ENCODE measurements at regions not wholly inside any gene's neighbourhood (a gene's known extent, or its start where the extent isn't known, plus 50 kb on each side); places are given as distances from the start of the nearest gene placed in this dataset.

- no peak overlapping the region for H3K27ac ChIP-seq
- DNase-seq (ENCODE audit: low spot score) (no peak), ATAC-seq (ENCODE audit: insufficient number of reproducible peaks, low FRiP score, low read depth) (no peak)
- no peaks in the 10 kb centered on the region for H3K36me3 ChIP-seq
- H3K9me3 ChIP-seq = no peaks in the 10 kb centered on the region
- no peak for TF ChIP-seq CTCF (IDR thresholded peaks at IDR 0.05)
- no peak overlapping the region for H3K4me3 ChIP-seq
- no peaks in the 10 kb centered on the region for H3K27me3 ChIP-seq (replicated peaks; ENCODE audit: insufficient read depth)
- H3K4me1 ChIP-seq (ENCODE audit: control insufficient read depth in 1 of 2, low read depth in 2 of 2) = peaks cover 14 to 43% of the 10 kb centered on the region in 2 donors
Measured at GRCh38 chr2:215603440-215603839, 167.6 kb upstream of the FN1 start.

- H3K4me3 ChIP-seq = no peak overlapping the region
- H3K27me3 ChIP-seq (replicated peaks; ENCODE audit: insufficient read depth) = no peaks in the 10 kb centered on the region
- ATAC-seq (ENCODE audit: insufficient number of reproducible peaks, low FRiP score, low read depth) = no peak
- H3K36me3 ChIP-seq = no peaks in the 10 kb centered on the region
- H3K4me1 ChIP-seq (ENCODE audit: control insufficient read depth in 1 of 2, low read depth in 2 of 2) = peaks cover 14 to 42% of the 10 kb centered on the region in 2 donors
- DNase-seq (ENCODE audit: low spot score) = no peak
- H3K9me3 ChIP-seq = no peaks in the 10 kb centered on the region
- no peak overlapping the region for H3K27ac ChIP-seq
- no peak for TF ChIP-seq CTCF (IDR thresholded peaks at IDR 0.05)
Measured at GRCh38 chr2:215602997-215603396, 167.1 kb upstream of the FN1 start.

GRCh38 chr2:215601990-215602721 lies 166.3 kb upstream of the FN1 start:
- H3K9me3 ChIP-seq = no peaks in the 10 kb centered on the region
- TF ChIP-seq CTCF (IDR thresholded peaks at IDR 0.05) = no peak

GRCh38 chr2:215601526-215601925 lies 165.7 kb upstream of the FN1 start:
- Histone ChIP-seq H3K4me3 (no peak overlapping the region), H3K4me1 (ENCODE audit: control insufficient read depth in 1 of 2, low read depth in 2 of 2) (peaks cover 9 to 39% of the 10 kb centered on the region in 2 donors), H3K36me3 (no peaks in the 10 kb centered on the region), H3K27ac (peak overlapping the region in 1 of 2 donors; percentile 14), H3K9me3 (no peaks in the 10 kb centered on the region), H3K27me3 (replicated peaks; ENCODE audit: insufficient read depth) (no peaks in the 10 kb centered on the region)
- TF ChIP-seq CTCF (IDR thresholded peaks at IDR 0.05) = no peak
- DNase-seq (ENCODE audit: low spot score) = no peak
- ATAC-seq (ENCODE audit: insufficient number of reproducible peaks, low FRiP score, low read depth) = no peak

More at GRCh38 chr2:215601990-215602721, 166.3 kb upstream of the FN1 start:
- H3K27me3 ChIP-seq (replicated peaks; ENCODE audit: insufficient read depth) = no peaks in the 10 kb centered on the region
- DNase-seq (ENCODE audit: low spot score) = no peak
- no peaks in the 10 kb centered on the region for H3K36me3 ChIP-seq
- H3K27ac ChIP-seq = peak overlapping the region in 1 of 2 donors; percentile 14
- H3K4me1 ChIP-seq (ENCODE audit: control insufficient read depth in 1 of 2, low read depth in 2 of 2) = peaks cover 9 to 39% of the 10 kb centered on the region in 2 donors
- H3K4me3 ChIP-seq = no peak overlapping the region
- no peak for ATAC-seq (ENCODE audit: insufficient number of reproducible peaks, low FRiP score, low read depth)

- peaks cover 0 to 20% of the 10 kb centered on the region in 2 donors for H3K4me1 ChIP-seq (ENCODE audit: control insufficient read depth in 1 of 2, low read depth in 2 of 2)
- TF ChIP-seq CTCF (IDR thresholded peaks at IDR 0.05) = no peak
- H3K36me3 ChIP-seq = no peaks in the 10 kb centered on the region
- ATAC-seq (ENCODE audit: insufficient number of reproducible peaks, low FRiP score, low read depth) (no peak), DNase-seq (ENCODE audit: low spot score) (no peak)
- no peaks in the 10 kb centered on the region for H3K27me3 ChIP-seq (replicated peaks; ENCODE audit: insufficient read depth)
- H3K27ac ChIP-seq = no peak overlapping the region
- H3K4me3 ChIP-seq = no peak overlapping the region
- H3K9me3 ChIP-seq = no peaks in the 10 kb centered on the region
Measured at GRCh38 chr2:215598376-215598975, 162.6 kb upstream of the FN1 start.

Data from thoracic aorta (tissue), 2 donors.